ENCODE measurements at regions not wholly inside any gene's neighbourhood (a gene's known extent, or its start where the extent isn't known, plus 50 kb on each side); places are given as distances from the start of the nearest gene placed in this dataset.

- Histone ChIP-seq H3K9ac (replicated peaks; ENCODE audit: extremely low read depth, insufficient read depth, low read length) (no peak overlapping the region), H4K20me1 (replicated peaks; ENCODE audit: control insufficient read depth, extremely low read depth, insufficient read depth, low read length) (no peaks in the 10 kb centered on the region), H3K4me1 (ENCODE audit: control insufficient read depth, extremely low read depth, insufficient read depth, low read length) (peaks cover 28% of the 10 kb centered on the region), H2AFZ (ENCODE audit: low read depth, low read length) (no peak overlapping the region), H3K27ac (ENCODE audit: insufficient read depth, low read depth, low read length) (no peak overlapping the region), H3K27me3 (ENCODE audit: control insufficient read depth in 2 of 2, insufficient read depth in 2 of 2, low read length in 2 of 2) (no peaks in the 10 kb centered on the region), H3K9me1 (replicated peaks; ENCODE audit: control insufficient read depth, extremely low read depth, insufficient read depth, low read length) (no peaks in the 10 kb centered on the region), H3K9me3 (replicated peaks; ENCODE audit: control insufficient read depth, insufficient read depth, low read length) (no peaks in the 10 kb centered on the region), H3K4me3 (replicated peaks in 1 of 3; ENCODE audit: insufficient read depth in 1 of 3, low read depth in 1 of 3, low read length in 3 of 3) (no peak overlapping the region), H3K4me2 (ENCODE audit: insufficient read depth, low read length) (no peak overlapping the region), H3K79me2 (ENCODE audit: control insufficient read depth, insufficient read depth, low read length) (no peaks in the 10 kb centered on the region), H3K36me3 (ENCODE audit: control insufficient read depth in 2 of 2, extremely low read depth in 1 of 2, insufficient read depth in 2 of 2, low read length in 2 of 2) (no peaks in the 10 kb centered on the region)
- DNase-seq (ENCODE audit: low read depth, low spot score) (no peak), FAIRE-seq (no peak)
- TF ChIP-seq FOS (IDR thresholded peaks at IDR 0.05; ENCODE audit: borderline replicate concordance, insufficient read depth, low read length), result no peak
- TF ChIP-seq GATA2 (IDR thresholded peaks at IDR 0.05; ENCODE audit: insufficient read depth, insufficient read length, low read depth, low read length), result no peak
- TF ChIP-seq MAX (IDR thresholded peaks at IDR 0.05; ENCODE audit: insufficient read depth, insufficient read length), result no peak
- TF ChIP-seq EZH2 (IDR thresholded peaks at IDR 0.05; ENCODE audit: borderline replicate concordance, low read depth, low read length, severe bottlenecking), result no peak
- TF ChIP-seq, protein P1, sequence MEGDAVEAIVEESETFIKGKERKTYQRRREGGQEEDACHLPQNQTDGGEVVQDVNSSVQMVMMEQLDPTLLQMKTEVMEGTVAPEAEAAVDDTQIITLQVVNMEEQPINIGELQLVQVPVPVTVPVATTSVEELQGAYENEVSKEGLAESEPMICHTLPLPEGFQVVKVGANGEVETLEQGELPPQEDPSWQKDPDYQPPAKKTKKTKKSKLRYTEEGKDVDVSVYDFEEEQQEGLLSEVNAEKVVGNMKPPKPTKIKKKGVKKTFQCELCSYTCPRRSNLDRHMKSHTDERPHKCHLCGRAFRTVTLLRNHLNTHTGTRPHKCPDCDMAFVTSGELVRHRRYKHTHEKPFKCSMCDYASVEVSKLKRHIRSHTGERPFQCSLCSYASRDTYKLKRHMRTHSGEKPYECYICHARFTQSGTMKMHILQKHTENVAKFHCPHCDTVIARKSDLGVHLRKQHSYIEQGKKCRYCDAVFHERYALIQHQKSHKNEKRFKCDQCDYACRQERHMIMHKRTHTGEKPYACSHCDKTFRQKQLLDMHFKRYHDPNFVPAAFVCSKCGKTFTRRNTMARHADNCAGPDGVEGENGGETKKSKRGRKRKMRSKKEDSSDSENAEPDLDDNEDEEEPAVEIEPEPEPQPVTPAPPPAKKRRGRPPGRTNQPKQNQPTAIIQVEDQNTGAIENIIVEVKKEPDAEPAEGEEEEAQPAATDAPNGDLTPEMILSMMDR (IDR thresholded peaks at IDR 0.05; ENCODE audit: extremely low read depth in 1 of 2, insufficient read depth in 1 of 2, low read depth in 1 of 2, low read length in 2 of 2), result no peak
- no peak for TF ChIP-seq MYC (IDR thresholded peaks at IDR 0.05; ENCODE audit: low read depth, low read length)
- no peak for TF ChIP-seq POLR2A (IDR thresholded peaks at IDR 0.05; ENCODE audit: low read depth, low read length)
- no peak for TF ChIP-seq POLR2AphosphoS5 (IDR thresholded peaks at IDR 0.05; ENCODE audit: insufficient read depth, low read depth, low read length)
- ChIA-PET POLR2A (no interaction called here), CTCF (interaction anchor here (1.1 to 1.6 kb wide), 2 partner anchors 11 to 115 kb away, joined by 4 to 7 read pairs; no protein-coding TSS in a partner anchor)
- BruUV-seq (replicated peaks), result no TSS peak
- intact Hi-C loops (cut with micrococcal nuclease), result no loop called here
- dilution Hi-C loops (cut with MboI; ENCODE audit: extremely low pct_ligation_motif_present, low sequenced_read_pairs), result loop anchor here (25.0 kb wide), 2 partner anchors 120 to 595 kb away; no protein-coding TSS in a partner anchor
Measured at GRCh38 chr11:128042290-128042751, 545.0 kb downstream of the ETS1 start.

Measured in endothelial cell of umbilical vein (primary cell).